ENCODE measurements at regions not wholly inside any gene's neighbourhood (a gene's known extent, or its start where the extent isn't known, plus 50 kb on each side); places are given as distances from the start of the nearest gene placed in this dataset.

DNA sequence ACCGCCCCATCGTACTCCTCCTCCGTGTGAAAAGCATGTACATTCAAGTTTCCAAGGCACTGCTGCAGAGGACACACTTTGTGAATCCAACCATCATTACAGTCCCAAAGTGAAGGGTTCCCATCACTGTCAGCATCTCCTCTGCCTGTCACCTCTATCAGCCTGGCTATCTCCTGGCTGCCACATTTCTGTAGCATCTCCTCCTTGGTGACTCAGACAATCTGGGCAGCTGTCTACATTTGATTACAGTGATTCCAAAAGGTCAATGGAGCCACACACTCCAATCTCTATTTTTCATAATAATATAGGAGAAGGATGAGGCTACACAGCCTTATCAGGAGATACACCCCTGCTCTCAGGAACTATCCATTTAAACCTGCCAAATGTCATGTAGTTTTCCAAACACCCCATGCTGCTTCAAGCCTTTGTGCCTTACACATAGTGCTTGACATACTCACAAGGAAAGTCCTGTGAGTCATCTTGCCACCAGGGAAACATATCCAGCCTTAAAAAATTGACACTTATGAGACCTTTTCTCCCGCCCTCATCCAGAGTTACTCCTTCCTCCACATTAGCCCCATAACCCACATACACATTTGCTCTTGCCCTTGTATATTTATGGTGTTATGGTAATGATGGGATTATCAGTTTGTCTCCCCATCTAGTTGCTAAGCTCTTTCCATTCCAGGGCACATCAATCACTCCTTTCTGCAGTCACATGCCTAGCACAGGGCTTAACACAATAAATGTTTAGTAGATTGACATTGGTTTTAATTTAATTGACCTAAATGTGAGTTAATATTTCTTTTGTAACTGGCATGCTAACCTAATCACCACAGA lies 250.1 kb upstream of the CDH5 start:
- DNase-seq (ENCODE audit: low read depth): no peak
- H3K4me3 ChIP-seq (replicated peaks; ENCODE audit: low read depth, low read length): no peak overlapping the region
- TF ChIP-seq, protein P1, sequence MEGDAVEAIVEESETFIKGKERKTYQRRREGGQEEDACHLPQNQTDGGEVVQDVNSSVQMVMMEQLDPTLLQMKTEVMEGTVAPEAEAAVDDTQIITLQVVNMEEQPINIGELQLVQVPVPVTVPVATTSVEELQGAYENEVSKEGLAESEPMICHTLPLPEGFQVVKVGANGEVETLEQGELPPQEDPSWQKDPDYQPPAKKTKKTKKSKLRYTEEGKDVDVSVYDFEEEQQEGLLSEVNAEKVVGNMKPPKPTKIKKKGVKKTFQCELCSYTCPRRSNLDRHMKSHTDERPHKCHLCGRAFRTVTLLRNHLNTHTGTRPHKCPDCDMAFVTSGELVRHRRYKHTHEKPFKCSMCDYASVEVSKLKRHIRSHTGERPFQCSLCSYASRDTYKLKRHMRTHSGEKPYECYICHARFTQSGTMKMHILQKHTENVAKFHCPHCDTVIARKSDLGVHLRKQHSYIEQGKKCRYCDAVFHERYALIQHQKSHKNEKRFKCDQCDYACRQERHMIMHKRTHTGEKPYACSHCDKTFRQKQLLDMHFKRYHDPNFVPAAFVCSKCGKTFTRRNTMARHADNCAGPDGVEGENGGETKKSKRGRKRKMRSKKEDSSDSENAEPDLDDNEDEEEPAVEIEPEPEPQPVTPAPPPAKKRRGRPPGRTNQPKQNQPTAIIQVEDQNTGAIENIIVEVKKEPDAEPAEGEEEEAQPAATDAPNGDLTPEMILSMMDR (IDR thresholded peaks at IDR 0.05; ENCODE audit: low read length, missing control alignments): no peak

GRCh38 chr16:66115373-66115772 lies 251.1 kb upstream of the CDH5 start:
- DNase-seq (ENCODE audit: low read depth): no peak
- TF ChIP-seq, protein P1 (IDR thresholded peaks at IDR 0.05; ENCODE audit: low read length, missing control alignments): no peak
- no peak overlapping the region for H3K4me3 ChIP-seq (replicated peaks; ENCODE audit: low read depth, low read length)

- DNase-seq (ENCODE audit: low read depth): no peak
- no peak overlapping the region for H3K4me3 ChIP-seq (replicated peaks; ENCODE audit: low read depth, low read length)
- TF ChIP-seq, protein P1 (IDR thresholded peaks at IDR 0.05; ENCODE audit: low read length, missing control alignments): no peak
Measured at GRCh38 chr16:66113223-66113622, 253.3 kb upstream of the CDH5 start.

- no peak for DNase-seq (ENCODE audit: low read depth)
- H3K4me3 ChIP-seq (replicated peaks; ENCODE audit: low read depth, low read length): no peak overlapping the region
- TF ChIP-seq, protein P1 (IDR thresholded peaks at IDR 0.05; ENCODE audit: low read length, missing control alignments): no peak
Measured at GRCh38 chr16:66109677-66110076, 256.8 kb upstream of the CDH5 start.

GRCh38 chr16:66107661-66108060 lies 258.8 kb upstream of the CDH5 start:
- no peak overlapping the region for H3K4me3 ChIP-seq (replicated peaks; ENCODE audit: low read depth, low read length)
- peak; percentile 85 for DNase-seq (ENCODE audit: low read depth)
- TF ChIP-seq, protein P1 (IDR thresholded peaks at IDR 0.05; ENCODE audit: low read length, missing control alignments): no peak

DNA sequence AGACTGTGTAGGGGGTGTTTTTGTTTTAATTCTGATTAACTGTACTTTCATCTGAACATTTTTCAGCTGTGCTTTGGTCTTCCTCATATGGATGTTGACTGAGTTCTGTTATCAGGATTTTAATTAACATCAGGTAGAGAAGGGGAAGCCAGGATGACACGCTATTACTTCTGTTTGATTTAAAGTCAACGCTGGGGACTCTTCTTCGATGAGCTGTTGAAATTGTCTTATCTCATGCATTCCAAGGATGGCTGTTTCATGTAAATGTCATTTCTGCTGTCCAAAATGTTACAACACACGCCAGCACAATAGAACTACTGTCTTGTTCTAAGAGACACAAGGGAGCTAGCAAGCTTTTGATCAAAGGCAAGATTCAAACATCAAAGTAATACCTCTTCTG lies 263.3 kb upstream of the CDH5 start:
- peak; percentile 63 for DNase-seq (ENCODE audit: low read depth)
- no peak overlapping the region for H3K4me3 ChIP-seq (replicated peaks; ENCODE audit: low read depth, low read length)
- TF ChIP-seq, protein P1 (IDR thresholded peaks at IDR 0.05; ENCODE audit: low read length, missing control alignments): no peak

GRCh38 chr16:66099306-66099705 lies 267.2 kb upstream of the CDH5 start:
- H3K4me3 ChIP-seq (replicated peaks; ENCODE audit: low read depth, low read length): no peak overlapping the region
- no peak for DNase-seq (ENCODE audit: low read depth)
- TF ChIP-seq, protein P1 (IDR thresholded peaks at IDR 0.05; ENCODE audit: low read length, missing control alignments): no peak
